WTC11 (cell line): ENCODE measurements at regions not wholly inside any gene's neighbourhood (a gene's known extent, or its start where the extent isn't known, plus 50 kb on each side); places are given as distances from the start of the nearest gene placed in this dataset.
A peak's percentile ranks its signal among the peaks of the same experiment; 100 is the strongest.

Source experiments
- ATAC-seq: fragments of 200-7000 bp; cut with Tn5 transposase; 2 replicates; pipeline ENCODE4 v1.10.0; 2021; ENCODE audit warnings: mild to moderate bottlenecking, moderate library complexity
- CTCF ChIA-PET: fragments of 300-600 bp; sonication (Branson Sonifier 250); formaldehyde crosslinking; loops from one replicate; lab custom pipeline; 2021; ENCODE audit warnings: antibody characterized with exemption; lab: Charles Lee
- POLR2A ChIA-PET: fragments of 350-600 bp; sonication (Branson Sonifier 250); formaldehyde crosslinking; loops from one replicate; lab custom pipeline; 2021; ENCODE audit warnings: antibody characterized with exemption; lab: Charles Lee
- DNase-seq: peaks from one replicate; pipeline ENCODE4 v3.0.0; 2021; ENCODE audit warnings: low spot score
- H3K27ac Mint-ChIP-seq: 2 replicates; pipeline ENCODE4 v1.8.0; 2021; ENCODE audit warnings: mixed read lengths
- H3K27me3 Mint-ChIP-seq: 2 replicates; pipeline ENCODE4 v1.8.0; 2021; ENCODE audit warnings: low read depth, mild to moderate bottlenecking, moderate library complexity, mixed read lengths
- H3K36me3 Mint-ChIP-seq: 2 replicates; pipeline ENCODE4 v1.8.0; 2021; ENCODE audit warnings: mixed read lengths
- H3K4me1 Mint-ChIP-seq: 2 replicates; pipeline ENCODE4 v1.8.0; 2022; ENCODE audit warnings: mixed read lengths
- H3K4me3 Mint-ChIP-seq: 2 replicates; pipeline ENCODE4 v1.8.0; 2021; ENCODE audit warnings: mild to moderate bottlenecking, moderate library complexity, mixed read lengths
- H3K9me3 Mint-ChIP-seq: 2 replicates; pipeline ENCODE4 v1.8.0; 2021; ENCODE audit warnings: mixed read lengths
- AR ChIP-seq: fragments of 250-450 bp; sonication (Bioruptor Pico); IDR thresholded peaks from 2 replicates; pipeline ENCODE4 v1.9.0; 2021; ENCODE audit warnings: mild to moderate bottlenecking
- ARID4B ChIP-seq: sonication (generic); formaldehyde crosslinking; IDR thresholded peaks from 2 replicates; pipeline ENCODE4 v1.8.0; 2023; ENCODE audit warnings: missing genetic modification reagents, mild to moderate bottlenecking, borderline replicate concordance
- ATF1 ChIP-seq: sonication (generic); formaldehyde crosslinking; IDR thresholded peaks from 2 replicates; pipeline ENCODE4 v1.8.1; 2023; ENCODE audit warnings: mild to moderate bottlenecking, moderate library complexity, missing genetic modification reagents
- ATF3 ChIP-seq: sonication (generic); formaldehyde crosslinking; conservative IDR thresholded peaks from 2 replicates; pipeline ENCODE4 v1.8.1; 2022; ENCODE audit warnings: mild to moderate bottlenecking, missing genetic modification reagents
- ATF6 ChIP-seq: sonication (generic); formaldehyde crosslinking; IDR thresholded peaks from 2 replicates; pipeline ENCODE4 v1.8.1; 2023; ENCODE audit warnings: mild to moderate bottlenecking, missing genetic modification reagents
- CREM ChIP-seq: sonication (generic); formaldehyde crosslinking; IDR thresholded peaks from 2 replicates; pipeline ENCODE4 v1.8.1; 2022; ENCODE audit warnings: mild to moderate bottlenecking, missing genetic modification reagents, moderate library complexity
- E2F4 ChIP-seq: sonication (generic); formaldehyde crosslinking; IDR thresholded peaks from 2 replicates; pipeline ENCODE4 v1.8.1; 2022; ENCODE audit warnings: low read depth, mild to moderate bottlenecking, moderate library complexity, missing genetic modification reagents, borderline replicate concordance
- E2F5 ChIP-seq: sonication (generic); formaldehyde crosslinking; IDR thresholded peaks from 2 replicates; pipeline ENCODE4 v1.8.1; 2022; ENCODE audit warnings: mild to moderate bottlenecking, moderate library complexity, missing genetic modification reagents
- EMX1 ChIP-seq: fragments of 250-450 bp; sonication (Bioruptor Pico); IDR thresholded peaks from 2 replicates; pipeline ENCODE4 v1.8.0; 2021; ENCODE audit warnings: mild to moderate bottlenecking
- ESRRA ChIP-seq: sonication (generic); formaldehyde crosslinking; IDR thresholded peaks from 2 replicates; pipeline ENCODE4 v1.8.1; 2022; ENCODE audit warnings: mild to moderate bottlenecking, missing genetic modification reagents, borderline replicate concordance
- FOXK1 ChIP-seq: sonication (generic); formaldehyde crosslinking; IDR thresholded peaks from 2 replicates; pipeline ENCODE4 v1.8.0; 2022; ENCODE audit warnings: mild to moderate bottlenecking, moderate library complexity, missing genetic modification reagents
- NFE2L1 ChIP-seq: sonication (generic); formaldehyde crosslinking; IDR thresholded peaks from 2 replicates; pipeline ENCODE4 v1.8.1; 2023; ENCODE audit warnings: missing genetic modification reagents
- NR3C1 ChIP-seq: sonication (generic); formaldehyde crosslinking; conservative IDR thresholded peaks from 2 replicates; pipeline ENCODE4 v1.8.1; 2023; ENCODE audit warnings: low read depth, mild to moderate bottlenecking, missing genetic modification reagents
- RORB ChIP-seq: fragments of 250-450 bp; sonication (Bioruptor Pico); IDR thresholded peaks from 2 replicates; pipeline ENCODE4 v1.9.0; 2021; ENCODE audit warnings: mild to moderate bottlenecking
- ZNF671 ChIP-seq: fragments of 250-450 bp; sonication (Bioruptor Pico); IDR thresholded peaks from 2 replicates; pipeline ENCODE4 v1.8.0; 2021; ENCODE audit warnings: mild to moderate bottlenecking

GRCh38 chr10:35700487-35700882, 58.4 kb upstream of the FZD8 start:
- Mint-ChIP-seq H3K9me3 (no peaks in the 10 kb centered on the region), H3K36me3 (no peaks in the 10 kb centered on the region), H3K4me1 (peaks cover 50% of the 10 kb centered on the region), H3K27ac (no peak overlapping the region), H3K27me3 (peaks cover 40% of the 10 kb centered on the region), H3K4me3 (0 out of 2 replicates have a peak overlapping the region, but pooled peaks have one; percentile 3)
- no peak for TF ChIP-seq AR (CRISPR knock-in tag)
- peak; percentile 93 for TF ChIP-seq ESRRA (CRISPR knock-in tag)
- CTCF ChIA-PET: no interaction called here
- POLR2A ChIA-PET: no interaction called here
- peak; percentile 59 for DNase-seq
- ATAC-seq: peak; percentile 93

GRCh38 chr10:35699848-35700486, 57.9 kb upstream of the FZD8 start:
- Mint-ChIP-seq H3K4me1 (peaks cover 50% of the 10 kb centered on the region), H3K27me3 (peaks cover 43% of the 10 kb centered on the region), H3K27ac (no peak overlapping the region), H3K9me3 (no peaks in the 10 kb centered on the region), H3K36me3 (no peaks in the 10 kb centered on the region), H3K4me3 (no peak overlapping the region)
- ATAC-seq: no peak; the same call in 1 of the 2 replicates
- CTCF ChIA-PET: no interaction called here
- no peak for DNase-seq
- POLR2A ChIA-PET: no interaction called here
- TF ChIP-seq ATF6 (CRISPR knock-in tag) (no peak), FOXK1 (no peak), ATF3 (no peak), CREM (CRISPR knock-in tag) (no peak), RORB (CRISPR knock-in tag) (no peak), E2F5 (CRISPR knock-in tag) (no peak), NFE2L1 (CRISPR knock-in tag) (no peak), ARID4B (no peak), EMX1 (CRISPR knock-in tag) (no peak), ZNF671 (CRISPR knock-in tag) (no peak), E2F4 (CRISPR knock-in tag) (no peak), NR3C1 (CRISPR knock-in tag) (no peak), ATF1 (CRISPR knock-in tag) (no peak)
